Skeletal muscle tissue (tissue), 3 donors: ENCODE measurements at regions not wholly inside any gene's neighbourhood (a gene's known extent, or its start where the extent isn't known, plus 50 kb on each side); places are given as distances from the start of the nearest gene placed in this dataset.
A peak's percentile ranks its signal among the peaks of the same experiment; 100 is the strongest.
"Not testable (repeated sequence)": the region's sequence is repeated elsewhere in the genome, so short reads cannot be mapped to it uniquely, and the experiment has no call there.

Experiments
- H3K27ac ChIP-seq: one replicate; pipeline ENCODE4 v1.7.0; 2013; ENCODE audit warnings: mild to moderate bottlenecking, low read depth, low read length, inconsistent platforms
- H3K27me3 ChIP-seq, 3 donors: one replicate each; pipeline ENCODE4 v1.7.0; 2013; ENCODE audit warnings: low read length in 3 of 3; ENCODE audit not compliant: control insufficient read depth in 3 of 3, insufficient read depth in 3 of 3
- H3K36me3 ChIP-seq, 3 donors: one replicate each; pipeline ENCODE4 v1.7.0; 2013; ENCODE audit warnings: low read length in 3 of 3; ENCODE audit not compliant: control insufficient read depth in 3 of 3, insufficient read depth in 3 of 3
- H3K4me1 ChIP-seq, 3 donors: one replicate each; pipeline ENCODE4 v1.7.0; 2013; ENCODE audit warnings: low read length in 3 of 3, mild to moderate bottlenecking in 3 of 3; ENCODE audit not compliant: control insufficient read depth in 3 of 3, insufficient read depth in 3 of 3
- H3K4me3 ChIP-seq, 3 donors: one replicate each; pipeline ENCODE4 v1.7.0; 2013; ENCODE audit warnings: low read length in 3 of 3
- H3K9ac ChIP-seq, 3 donors: one replicate each; pipeline ENCODE4 v1.7.0; 2013; ENCODE audit warnings: low read length in 3 of 3, mild to moderate bottlenecking in 3 of 3, moderate library complexity in 2 of 3, low read depth in 1 of 3
- H3K9me3 ChIP-seq, 3 donors: one replicate each; pipeline ENCODE4 v1.7.0; 2013; ENCODE audit warnings: low read length in 3 of 3; ENCODE audit not compliant: control insufficient read depth in 3 of 3
- donor health status: Osteomylitis.

DNA sequence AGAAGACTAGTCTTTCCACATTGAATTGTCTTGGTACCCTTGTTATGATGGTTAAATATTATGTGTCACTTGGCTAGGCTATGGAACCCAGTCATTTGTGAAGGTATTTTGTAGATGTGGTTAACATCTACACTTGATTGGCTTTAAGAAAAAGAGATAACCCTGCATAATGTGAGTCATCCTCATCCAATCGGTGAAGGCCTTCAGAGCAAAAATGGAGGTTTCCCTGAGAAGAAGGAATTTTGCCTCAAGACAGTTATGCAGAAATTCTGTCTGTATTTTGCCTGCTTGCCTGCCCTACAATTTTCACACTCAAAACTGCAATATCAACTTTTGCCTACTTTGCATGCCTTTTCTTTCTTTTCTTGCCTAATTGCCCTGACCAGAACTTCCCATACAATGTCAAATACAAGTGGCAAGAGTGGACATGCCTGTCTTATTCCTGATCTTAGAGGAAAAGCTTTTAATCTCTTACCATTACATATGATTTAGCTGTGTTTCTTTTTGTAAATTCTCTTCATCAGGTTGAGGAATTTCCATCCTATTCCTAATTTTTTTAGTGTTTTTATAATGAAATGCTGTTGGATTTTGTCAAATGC lies 84.6 kb upstream of the CDC42EP3 start:
- not testable (repeated sequence) for H3K4me1 ChIP-seq, H3K27me3 ChIP-seq, H3K27ac ChIP-seq, H3K36me3 ChIP-seq, H3K4me3 ChIP-seq, H3K9ac ChIP-seq, H3K9me3 ChIP-seq

DNA sequence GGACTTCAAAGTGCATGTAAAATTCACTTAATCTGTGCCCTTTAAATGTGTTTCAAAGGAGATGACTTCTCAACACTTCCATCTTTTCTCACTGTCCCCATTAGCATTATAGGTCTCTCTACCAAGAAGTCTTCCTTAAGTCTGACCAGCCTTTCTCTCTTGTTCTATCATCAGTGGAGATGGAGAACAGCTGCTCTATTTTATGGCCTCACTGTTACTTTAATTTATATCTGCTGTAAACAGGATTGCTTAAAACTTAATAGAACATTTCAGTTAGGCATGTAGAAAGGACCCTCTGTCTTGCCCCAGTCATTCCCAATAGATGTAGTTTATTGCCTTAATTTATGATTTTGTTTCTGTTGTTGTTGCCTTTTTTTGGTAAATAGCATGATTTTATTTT lies 86.0 kb upstream of the CDC42EP3 start:
- H3K9me3 ChIP-seq, H3K36me3 ChIP-seq, H3K9ac ChIP-seq, H3K27me3 ChIP-seq, H3K4me1 ChIP-seq, H3K27ac ChIP-seq, H3K4me3 ChIP-seq: not testable (repeated sequence)

DNA sequence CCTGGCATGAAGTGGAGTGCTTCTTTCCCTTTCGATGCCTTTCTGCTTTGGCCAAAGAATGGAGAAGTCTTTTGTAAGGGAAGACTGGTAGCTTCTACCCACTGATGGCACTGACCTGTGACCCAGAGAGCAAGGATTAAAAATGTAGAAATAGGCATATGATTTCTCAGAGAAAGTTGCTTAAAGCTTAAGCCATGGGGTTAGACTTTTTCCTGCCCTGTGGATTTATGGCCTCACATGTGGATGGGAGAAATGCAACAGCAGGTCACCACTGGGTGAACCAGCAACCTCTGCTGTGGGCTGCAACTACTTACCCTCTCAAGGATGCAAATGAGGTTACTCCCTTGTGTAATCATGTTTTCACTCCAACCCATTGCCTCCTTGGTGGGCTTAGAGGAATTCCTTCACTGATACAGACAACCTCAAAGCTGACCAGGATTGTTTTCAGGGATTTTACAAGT lies 86.7 kb upstream of the CDC42EP3 start:
- not testable (repeated sequence) for H3K9ac ChIP-seq, H3K4me1 ChIP-seq, H3K27ac ChIP-seq, H3K9me3 ChIP-seq, H3K4me3 ChIP-seq, H3K27me3 ChIP-seq, H3K36me3 ChIP-seq

DNA sequence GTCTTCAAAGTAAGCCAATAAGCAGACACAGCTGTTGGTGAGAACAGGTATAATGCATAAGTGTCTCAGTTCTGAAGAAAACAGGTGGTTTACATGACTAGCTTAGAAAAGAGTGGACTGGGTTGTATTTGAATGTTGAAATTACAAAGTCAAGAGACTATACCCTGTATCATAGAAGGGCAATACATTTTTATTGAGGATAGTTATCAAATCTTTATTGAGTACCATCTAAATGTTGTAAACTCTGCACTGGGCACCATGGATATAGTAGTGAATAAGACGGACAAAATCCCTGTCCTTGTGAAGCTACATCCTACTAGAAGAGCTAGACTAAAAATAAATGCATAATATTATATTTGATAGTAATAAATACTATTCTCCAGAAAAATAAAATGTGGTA lies 88.5 kb upstream of the CDC42EP3 start:
- not testable (repeated sequence) for H3K27ac ChIP-seq, H3K9ac ChIP-seq, H3K27me3 ChIP-seq, H3K4me3 ChIP-seq, H3K9me3 ChIP-seq, H3K36me3 ChIP-seq, H3K4me1 ChIP-seq

DNA sequence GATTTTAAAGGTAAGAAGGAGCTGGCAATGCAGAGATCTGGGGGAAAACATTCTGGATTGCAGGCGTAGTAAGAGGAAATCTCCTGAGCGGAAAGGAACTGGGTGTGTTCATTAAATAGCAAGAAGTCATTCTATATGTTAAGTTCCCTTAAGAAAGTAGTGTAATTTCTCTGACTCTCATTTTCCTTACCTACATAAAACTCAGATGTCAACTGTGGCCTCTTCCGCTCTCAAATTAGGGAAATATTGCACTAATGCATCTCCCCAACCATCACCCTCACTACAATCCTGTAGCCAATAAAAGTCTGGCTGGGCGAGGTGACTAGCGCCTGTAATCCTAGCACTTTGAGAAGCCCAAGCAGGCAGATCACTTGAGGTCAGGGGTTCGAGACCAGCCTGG lies 89.0 kb upstream of the CDC42EP3 start:
- no peaks in the 10 kb centered on the region for H3K9me3 ChIP-seq
- no peaks in the 10 kb centered on the region for H3K4me1 ChIP-seq
- H3K36me3 ChIP-seq, result no peaks in the 10 kb centered on the region
- no peak overlapping the region for H3K9ac ChIP-seq
- no peak overlapping the region for H3K27ac ChIP-seq
- H3K27me3 ChIP-seq, result no peaks in the 10 kb centered on the region
- H3K4me3 ChIP-seq, result no peak overlapping the region

DNA sequence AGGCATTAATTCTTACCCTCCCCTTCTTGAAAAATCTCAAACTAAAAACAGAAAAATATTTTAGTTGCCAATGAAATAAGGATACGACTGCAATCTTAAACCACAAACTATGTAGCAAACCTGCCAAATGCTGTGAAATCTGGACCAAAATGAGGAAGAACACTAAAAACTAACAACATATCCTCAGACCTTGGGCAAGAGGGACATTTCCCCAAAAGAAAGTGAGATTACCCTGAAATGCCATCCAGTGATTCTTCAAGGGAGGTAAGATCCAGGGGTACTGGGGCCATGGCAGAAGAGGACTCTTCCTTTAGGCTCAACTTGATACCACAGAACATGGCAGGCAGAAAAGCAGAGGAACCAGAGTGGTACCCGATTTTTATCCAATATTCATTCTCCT lies 90.8 kb upstream of the CDC42EP3 start:
- H3K27me3 ChIP-seq, H3K27ac ChIP-seq, H3K36me3 ChIP-seq, H3K4me1 ChIP-seq, H3K4me3 ChIP-seq, H3K9me3 ChIP-seq, H3K9ac ChIP-seq: not testable (repeated sequence)

DNA sequence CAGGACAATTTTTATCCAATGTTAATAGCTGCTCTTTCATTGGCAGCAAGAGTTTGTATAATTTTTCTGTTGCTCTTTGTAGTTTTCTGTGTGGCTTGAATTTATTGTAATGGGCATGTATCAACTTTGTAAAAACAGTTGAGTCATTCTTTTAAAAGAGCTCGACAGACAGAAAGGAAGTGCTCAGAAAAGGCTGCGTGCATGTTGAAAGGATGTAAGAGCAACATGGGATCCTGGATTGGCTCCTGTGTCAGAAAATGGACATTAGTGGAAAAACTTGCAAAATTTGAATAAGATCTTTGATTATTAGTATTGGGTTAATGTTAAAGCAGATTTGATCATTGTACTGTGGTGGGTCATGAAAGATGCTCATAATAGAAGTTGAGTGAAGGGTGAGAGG lies 93.3 kb upstream of the CDC42EP3 start:
- H3K9ac ChIP-seq, result no peak overlapping the region
- peaks cover 16 to 19% (median 16%) of the 10 kb centered on the region in 3 donors for H3K4me1 ChIP-seq
- H3K4me3 ChIP-seq, result no peak overlapping the region
- no peaks in the 10 kb centered on the region for H3K27me3 ChIP-seq
- H3K36me3 ChIP-seq, result no peaks in the 10 kb centered on the region
- H3K27ac ChIP-seq, result no peak overlapping the region
- no peaks in the 10 kb centered on the region for H3K9me3 ChIP-seq

DNA sequence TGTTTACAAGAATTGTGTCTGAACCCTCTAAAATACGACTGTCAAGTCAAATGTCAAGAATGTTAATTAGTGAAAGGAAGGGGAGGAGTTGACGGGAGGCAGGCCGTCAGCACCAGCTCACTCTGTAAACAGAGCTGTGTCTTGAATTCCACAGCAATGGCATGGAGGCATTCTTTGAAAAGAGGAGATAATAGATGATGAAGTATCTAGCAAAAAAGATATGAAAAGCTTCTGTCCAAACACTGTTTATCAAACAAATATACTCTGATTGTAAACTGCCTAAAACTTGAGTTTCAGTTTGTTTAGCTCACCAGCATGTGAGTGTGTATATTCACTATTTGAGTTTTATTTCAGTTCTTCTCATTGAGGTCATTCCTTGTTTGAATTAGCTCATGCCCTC lies 94.7 kb upstream of the CDC42EP3 start:
- Histone ChIP-seq H3K36me3 (no peaks in the 10 kb centered on the region), H3K4me3 (no peak overlapping the region), H3K27me3 (no peaks in the 10 kb centered on the region), H3K27ac (no peak overlapping the region), H3K9me3 (no peaks in the 10 kb centered on the region), H3K9ac (no peak overlapping the region), H3K4me1 (peaks cover 16 to 26% (median 16%) of the 10 kb centered on the region in 3 donors)

DNA sequence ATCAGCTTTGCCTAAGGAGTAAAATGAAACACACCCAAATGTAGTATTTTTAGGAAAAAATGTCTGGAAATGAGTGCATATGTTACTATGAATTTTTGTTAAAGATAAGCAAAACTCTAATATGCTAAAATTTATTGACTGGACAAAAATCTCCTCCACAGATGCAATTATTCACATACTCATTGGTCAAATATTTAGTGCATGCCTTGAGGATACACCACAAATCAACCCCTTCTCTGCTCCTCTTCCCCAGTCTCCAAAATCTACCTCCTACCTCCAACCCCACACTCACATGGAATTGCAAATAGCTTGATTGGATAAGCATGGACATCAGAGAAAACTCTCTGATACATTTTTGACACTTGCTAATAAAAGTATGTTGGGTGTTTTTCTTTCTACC lies 95.6 kb upstream of the CDC42EP3 start:
- Histone ChIP-seq H3K36me3 (no peaks in the 10 kb centered on the region), H3K27me3 (no peaks in the 10 kb centered on the region), H3K4me1 (peaks cover 16 to 30% (median 20%) of the 10 kb centered on the region in 3 donors), H3K27ac (no peak overlapping the region), H3K9me3 (no peaks in the 10 kb centered on the region), H3K9ac (no peak overlapping the region), H3K4me3 (no peak overlapping the region)

DNA sequence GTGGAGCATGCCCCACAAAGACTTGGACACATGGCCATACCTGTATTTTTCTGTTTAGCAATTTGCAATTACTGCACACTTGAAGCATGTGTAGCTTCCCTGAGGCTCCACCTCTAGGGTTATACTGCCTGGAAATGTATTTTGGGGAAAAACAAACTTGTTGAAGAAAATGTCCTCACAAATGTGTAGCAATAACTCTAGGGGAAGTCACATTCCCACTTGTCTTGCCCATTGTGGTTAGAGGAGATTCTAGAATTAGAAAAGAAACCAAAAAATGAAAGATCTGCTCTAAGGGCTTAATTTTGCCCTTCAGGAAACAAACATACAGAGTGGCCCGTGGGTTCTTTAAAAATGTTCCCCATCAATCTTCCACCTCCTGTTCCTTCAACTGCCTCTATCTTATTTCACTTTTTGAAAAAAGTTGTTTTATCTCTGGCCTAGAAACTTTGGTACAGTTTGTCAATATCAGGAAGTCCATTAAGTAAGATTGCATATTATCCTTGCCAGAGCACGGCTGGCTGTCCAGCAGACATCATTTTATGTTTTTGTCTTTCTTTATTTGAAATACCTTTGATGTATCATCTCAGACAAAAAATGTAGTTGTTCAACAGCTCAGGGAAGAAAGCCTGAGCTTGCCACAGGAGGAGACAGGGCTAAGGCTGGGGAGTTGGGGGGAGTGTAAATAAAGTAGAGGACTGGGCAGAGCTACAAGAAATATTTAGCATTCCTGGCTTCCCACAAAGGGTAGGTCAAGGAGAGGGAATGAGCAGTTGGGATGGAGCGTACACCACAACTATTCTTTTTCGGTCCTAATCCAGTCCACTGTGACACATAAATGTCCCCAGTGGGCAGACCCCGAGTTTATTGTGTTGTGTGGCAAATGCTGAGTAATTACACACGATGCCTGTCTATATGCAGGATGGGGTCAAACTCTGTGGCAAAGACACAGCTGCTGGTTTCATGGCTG lies 96.8 kb upstream of the CDC42EP3 start:
- H3K27ac ChIP-seq, result peak overlapping the region; percentile 57
- H3K4me1 ChIP-seq, result peaks cover 16 to 30% (median 20%) of the 10 kb centered on the region in 3 donors
- no peaks in the 10 kb centered on the region for H3K27me3 ChIP-seq
- H3K9me3 ChIP-seq, result no peaks in the 10 kb centered on the region
- H3K9ac ChIP-seq, result no peak overlapping the region
- peak overlapping the region in 1 of 3 donors; percentile 45 for H3K4me3 ChIP-seq
- no peaks in the 10 kb centered on the region for H3K36me3 ChIP-seq
